ENCODE measurements at regions not wholly inside any gene's neighbourhood (a gene's known extent, or its start where the extent isn't known, plus 50 kb on each side); places are given as distances from the start of the nearest gene placed in this dataset.
"Not testable (repeated sequence)": the region's sequence is repeated elsewhere in the genome, so short reads cannot be mapped to it uniquely, and the experiment has no call there.

DNA sequence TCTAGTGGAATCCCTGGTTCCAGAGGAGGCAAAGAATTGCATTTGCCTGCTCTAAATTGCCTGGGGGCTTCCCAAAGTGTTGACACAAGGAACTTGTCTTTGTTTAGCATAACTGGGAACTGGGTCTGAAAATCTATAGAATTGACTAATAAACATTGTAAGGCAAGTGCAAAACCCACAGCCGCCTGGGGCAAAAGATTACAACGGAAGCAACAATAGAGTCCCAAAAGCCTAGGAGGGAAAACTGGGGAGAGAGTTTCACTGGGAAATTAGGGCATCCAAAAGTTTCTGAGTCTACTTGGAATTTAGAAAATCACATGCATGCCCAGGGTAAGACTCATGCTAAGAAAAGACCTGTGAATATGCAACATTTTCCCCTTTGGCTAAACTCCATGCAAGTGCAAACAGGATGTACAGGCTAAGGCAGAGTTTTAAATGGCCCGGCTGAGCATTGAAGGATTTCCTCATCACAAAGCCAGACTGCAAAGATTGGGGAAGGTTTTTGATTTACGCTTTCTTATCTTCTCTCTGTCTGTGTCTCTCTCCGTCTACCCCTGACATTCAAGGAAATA is 725.3 kb upstream of the NCAM2 start:
- no peaks in the 10 kb centered on the region for H3K36me3 ChIP-seq
- H3K27ac ChIP-seq = no peak overlapping the region
- intact Hi-C loops (cut with DNase I) = no loop called here
- no peak for DNase-seq
- TF ChIP-seq, protein P1, sequence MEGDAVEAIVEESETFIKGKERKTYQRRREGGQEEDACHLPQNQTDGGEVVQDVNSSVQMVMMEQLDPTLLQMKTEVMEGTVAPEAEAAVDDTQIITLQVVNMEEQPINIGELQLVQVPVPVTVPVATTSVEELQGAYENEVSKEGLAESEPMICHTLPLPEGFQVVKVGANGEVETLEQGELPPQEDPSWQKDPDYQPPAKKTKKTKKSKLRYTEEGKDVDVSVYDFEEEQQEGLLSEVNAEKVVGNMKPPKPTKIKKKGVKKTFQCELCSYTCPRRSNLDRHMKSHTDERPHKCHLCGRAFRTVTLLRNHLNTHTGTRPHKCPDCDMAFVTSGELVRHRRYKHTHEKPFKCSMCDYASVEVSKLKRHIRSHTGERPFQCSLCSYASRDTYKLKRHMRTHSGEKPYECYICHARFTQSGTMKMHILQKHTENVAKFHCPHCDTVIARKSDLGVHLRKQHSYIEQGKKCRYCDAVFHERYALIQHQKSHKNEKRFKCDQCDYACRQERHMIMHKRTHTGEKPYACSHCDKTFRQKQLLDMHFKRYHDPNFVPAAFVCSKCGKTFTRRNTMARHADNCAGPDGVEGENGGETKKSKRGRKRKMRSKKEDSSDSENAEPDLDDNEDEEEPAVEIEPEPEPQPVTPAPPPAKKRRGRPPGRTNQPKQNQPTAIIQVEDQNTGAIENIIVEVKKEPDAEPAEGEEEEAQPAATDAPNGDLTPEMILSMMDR (IDR thresholded peaks at IDR 0.05) = no peak
- H3K9me3 ChIP-seq = no peaks in the 10 kb centered on the region
- no peak overlapping the region for H3K4me3 ChIP-seq
- no peaks in the 10 kb centered on the region for H3K4me1 ChIP-seq
- H3K27me3 ChIP-seq = no peaks in the 10 kb centered on the region
- ATAC-seq = no peak

DNA sequence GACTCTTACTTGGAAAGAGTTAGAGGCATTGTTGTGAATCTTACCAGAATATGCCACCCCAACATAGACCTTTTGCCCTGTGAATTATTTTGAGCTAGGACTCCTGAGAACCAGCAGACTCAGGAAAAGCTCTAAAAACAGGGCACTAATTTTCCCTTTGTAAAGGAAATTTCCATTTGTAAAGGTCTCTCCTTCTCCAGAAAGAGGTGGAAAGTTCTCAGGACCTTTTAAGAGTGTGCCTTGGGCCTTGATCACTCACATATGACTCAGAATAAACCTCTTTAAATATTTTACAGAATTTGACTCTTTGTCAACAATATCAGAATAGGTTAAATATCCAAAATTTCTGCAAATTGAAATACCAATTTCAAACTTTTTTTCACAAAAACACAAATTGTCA is 721.8 kb upstream of the NCAM2 start:
- H3K27me3 ChIP-seq = no peaks in the 10 kb centered on the region
- H3K4me3 ChIP-seq = no peak overlapping the region
- no peaks in the 10 kb centered on the region for H3K36me3 ChIP-seq
- no peaks in the 10 kb centered on the region for H3K9me3 ChIP-seq
- ATAC-seq = no peak
- H3K4me1 ChIP-seq = no peaks in the 10 kb centered on the region
- TF ChIP-seq, protein P1 (IDR thresholded peaks at IDR 0.05) = no peak
- no peak overlapping the region for H3K27ac ChIP-seq
- intact Hi-C loops (cut with DNase I) = no loop called here
- no peak for DNase-seq

DNA sequence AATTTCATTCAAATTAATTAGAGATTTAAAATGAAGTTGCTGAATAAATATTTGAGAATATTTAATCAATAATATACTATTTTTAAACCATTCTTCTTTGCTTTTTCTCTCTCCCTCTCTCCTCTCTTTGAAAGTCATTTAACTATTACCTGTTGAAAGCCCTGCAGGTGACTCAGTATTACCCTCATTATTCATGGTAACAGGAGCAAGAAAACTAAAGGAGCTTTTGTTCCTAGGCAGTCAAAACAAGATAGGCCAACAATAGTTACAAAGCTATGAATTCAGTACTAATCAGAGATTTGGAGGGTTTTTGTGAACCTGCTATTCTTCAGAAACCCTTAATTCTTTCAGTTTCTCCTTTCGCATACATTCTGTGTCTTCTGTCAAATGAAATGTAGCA is 721.3 kb upstream of the NCAM2 start:
- no peaks in the 10 kb centered on the region for H3K4me1 ChIP-seq
- H3K27ac ChIP-seq = no peak overlapping the region
- ATAC-seq (no peak), DNase-seq (no peak)
- no peaks in the 10 kb centered on the region for H3K9me3 ChIP-seq
- intact Hi-C loops (cut with DNase I) = no loop called here
- H3K36me3 ChIP-seq = no peaks in the 10 kb centered on the region
- H3K4me3 ChIP-seq = no peak overlapping the region
- H3K27me3 ChIP-seq = no peaks in the 10 kb centered on the region
- TF ChIP-seq, protein P1 (IDR thresholded peaks at IDR 0.05) = no peak

DNA sequence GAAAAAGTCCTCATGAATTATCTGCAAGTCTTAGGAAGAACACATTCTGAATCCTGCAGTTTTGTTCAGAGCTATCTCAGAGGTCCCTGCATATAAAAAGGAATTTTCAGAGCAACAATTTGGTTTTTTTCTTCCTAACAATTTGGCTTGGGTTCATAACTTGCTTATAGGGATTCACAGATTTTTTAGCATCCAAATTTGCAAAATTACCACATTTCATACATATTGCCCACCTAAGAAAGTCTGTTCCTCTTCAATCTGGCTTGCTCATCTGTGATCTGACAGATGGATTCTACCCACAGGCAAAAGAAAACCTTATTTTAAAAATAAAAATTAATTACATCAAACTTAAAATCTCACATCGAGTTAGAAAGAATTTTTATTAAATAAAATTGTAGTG is 714.4 kb upstream of the NCAM2 start:
- no peak for ATAC-seq
- DNase-seq = no peak
- H3K36me3 ChIP-seq = no peaks in the 10 kb centered on the region
- TF ChIP-seq, protein P1 (IDR thresholded peaks at IDR 0.05) = no peak
- H3K4me1 ChIP-seq = no peaks in the 10 kb centered on the region
- H3K27me3 ChIP-seq = no peaks in the 10 kb centered on the region
- intact Hi-C loops (cut with DNase I) = no loop called here
- no peak overlapping the region for H3K4me3 ChIP-seq
- H3K27ac ChIP-seq = no peak overlapping the region
- H3K9me3 ChIP-seq = no peaks in the 10 kb centered on the region

DNA sequence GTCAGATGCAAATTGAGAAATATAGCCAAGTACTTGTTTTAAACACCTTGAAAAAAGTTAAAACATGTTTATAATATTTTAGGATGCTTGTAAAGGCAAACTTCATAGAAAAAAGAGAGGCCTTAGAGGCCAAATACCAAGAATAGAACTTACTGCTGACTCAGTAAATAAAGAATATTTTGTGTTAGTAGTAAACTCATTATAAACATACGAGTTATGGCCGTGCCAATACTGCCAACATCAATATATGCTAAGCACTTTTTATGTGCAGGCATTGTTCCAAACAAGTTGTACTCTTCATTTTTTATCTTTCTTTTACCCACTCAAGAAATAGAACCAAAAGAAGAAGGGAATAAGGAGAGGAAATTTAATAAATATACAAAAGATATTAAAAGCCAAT is 705.9 kb upstream of the NCAM2 start:
- Histone ChIP-seq H3K27ac (no peak overlapping the region), H3K36me3 (no peaks in the 10 kb centered on the region), H3K27me3 (no peaks in the 10 kb centered on the region), H3K9me3 (no peaks in the 10 kb centered on the region), H3K4me1 (no peaks in the 10 kb centered on the region), H3K4me3 (no peak overlapping the region)
- no peak for DNase-seq
- no peak for ATAC-seq
- intact Hi-C loops (cut with DNase I) = no loop called here
- TF ChIP-seq, protein P1 (IDR thresholded peaks at IDR 0.05) = no peak

DNA sequence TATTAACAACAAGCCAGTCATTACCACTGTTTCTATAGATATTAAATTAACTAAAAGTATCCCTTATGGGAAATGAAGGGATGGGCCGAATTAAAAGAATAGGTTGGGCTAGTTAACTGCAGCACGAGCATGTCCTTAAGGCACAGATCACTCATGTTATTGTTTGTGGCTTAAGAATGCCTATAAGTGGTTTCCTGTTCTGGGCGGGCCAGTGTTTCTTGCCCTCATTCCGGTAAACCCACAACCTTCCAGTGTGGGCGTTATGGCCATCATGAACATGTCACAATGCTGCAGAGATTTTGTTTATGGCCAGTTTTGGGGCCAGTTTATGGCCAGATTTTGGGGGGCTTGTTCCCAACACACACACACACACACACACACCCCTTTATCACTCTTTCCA is 705.4 kb upstream of the NCAM2 start:
- H3K4me1 ChIP-seq; H3K9me3 ChIP-seq; ATAC-seq; H3K4me3 ChIP-seq; H3K36me3 ChIP-seq; DNase-seq; intact Hi-C loops (cut with DNase I); H3K27me3 ChIP-seq; H3K27ac ChIP-seq: not testable (repeated sequence)
